ELF-1 (cell line): ENCODE measurements at regions not wholly inside any gene's neighbourhood (a gene's known extent, or its start where the extent isn't known, plus 50 kb on each side); places are given as distances from the start of the nearest gene placed in this dataset.
"Not testable (repeated sequence)": the region's sequence is repeated elsewhere in the genome, so short reads cannot be mapped to it uniquely, and the experiment has no call there.

Experiments used
- DNase-seq: peaks from one replicate; pipeline ENCODE4 v3.0.0-alpha.2; 2016; ENCODE audit warnings: low read depth, low spot score

DNA sequence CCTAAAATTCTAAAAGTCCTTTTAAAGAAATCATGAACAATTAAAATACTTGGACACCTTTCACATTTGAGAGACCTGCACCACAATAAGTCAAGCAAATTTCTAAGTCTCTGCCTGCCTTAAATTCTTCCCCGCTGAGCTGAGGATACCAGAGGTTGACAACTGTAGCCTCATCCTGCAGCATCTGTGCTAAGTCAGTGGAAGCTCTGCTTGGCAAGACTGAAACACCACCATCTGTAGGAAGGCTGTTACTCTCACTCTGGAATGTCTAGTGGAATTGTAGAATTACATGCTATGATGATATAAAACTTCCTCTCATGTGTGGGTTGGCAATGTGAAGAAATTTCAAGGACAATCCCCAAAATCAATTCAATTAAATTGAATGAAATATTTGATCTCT is 1756.5 kb downstream of the NCAM2 start:
- no peak for DNase-seq

DNA sequence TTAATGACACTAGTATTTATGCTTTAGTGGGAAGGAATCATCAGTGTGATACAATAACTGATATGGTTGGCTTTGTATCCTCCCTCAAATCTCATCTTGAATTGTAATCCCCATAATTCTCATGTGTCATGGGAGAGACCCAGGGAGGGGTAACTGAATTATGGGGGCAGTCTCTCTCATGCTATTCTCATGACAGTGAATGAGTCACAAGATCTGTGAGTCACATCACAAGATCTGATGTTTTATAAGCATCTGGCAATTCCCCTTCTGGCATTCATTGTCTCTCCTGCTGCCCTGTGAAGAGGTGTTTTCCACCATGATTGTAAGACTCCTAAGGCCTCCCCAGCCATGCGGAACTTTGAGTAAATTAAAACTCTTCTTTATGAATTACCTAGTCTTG is 1760.3 kb downstream of the NCAM2 start:
- no peak for DNase-seq

DNA sequence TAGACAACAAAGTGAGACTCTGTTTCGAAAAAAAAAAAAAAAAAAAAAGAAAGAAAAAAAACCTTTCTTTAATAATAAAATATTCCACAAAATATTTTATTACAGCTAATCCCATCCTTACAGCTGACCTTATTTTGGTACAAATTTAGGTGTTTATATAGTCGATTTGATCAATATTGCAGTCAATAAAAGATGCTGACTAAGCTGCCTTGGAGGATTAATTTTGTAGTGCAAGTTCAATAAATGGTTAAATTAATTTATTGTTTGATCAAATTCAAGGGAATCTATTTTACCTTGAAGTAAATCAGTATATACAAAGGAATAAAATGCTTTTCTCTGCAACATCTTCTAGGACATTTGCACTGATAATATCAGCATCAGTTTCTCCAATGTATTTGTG is 1764.3 kb downstream of the NCAM2 start:
- no peak for DNase-seq

GRCh38 chr21:22763442-22763841 is 1765.2 kb downstream of the NCAM2 start:
- DNase-seq, result no peak

- DNase-seq, result no peak
These were observed 1766.0 kb downstream of the NCAM2 start for GRCh38 chr21:22764222-22764621.

- no peak for DNase-seq
These were observed 1793.2 kb downstream of the NCAM2 start for GRCh38 chr21:22791376-22791775.

GRCh38 chr21:22791986-22792560 is 1793.9 kb downstream of the NCAM2 start:
- no peak for DNase-seq

DNA sequence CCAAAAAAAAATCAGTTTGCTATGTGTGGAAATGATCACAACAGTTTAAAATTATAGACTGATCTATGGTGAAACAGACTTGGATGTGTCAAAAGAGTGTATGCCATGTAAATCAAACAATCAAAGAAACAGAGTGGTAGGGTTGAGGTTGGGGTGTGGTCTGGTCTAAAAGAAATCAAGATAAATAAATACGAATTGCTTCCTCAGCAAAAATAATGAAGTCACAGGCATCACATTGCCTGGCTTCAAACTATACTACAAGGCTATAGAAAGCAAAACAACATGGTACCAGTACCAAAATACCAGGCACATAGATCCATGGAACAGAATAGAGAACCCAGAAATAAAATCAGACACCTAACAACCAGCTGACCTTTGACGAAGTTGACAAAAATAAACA is 1796.9 kb downstream of the NCAM2 start:
- DNase-seq, result no peak

- no peak for DNase-seq
These were observed 1797.4 kb downstream of the NCAM2 start for GRCh38 chr21:22795644-22796043.

DNA sequence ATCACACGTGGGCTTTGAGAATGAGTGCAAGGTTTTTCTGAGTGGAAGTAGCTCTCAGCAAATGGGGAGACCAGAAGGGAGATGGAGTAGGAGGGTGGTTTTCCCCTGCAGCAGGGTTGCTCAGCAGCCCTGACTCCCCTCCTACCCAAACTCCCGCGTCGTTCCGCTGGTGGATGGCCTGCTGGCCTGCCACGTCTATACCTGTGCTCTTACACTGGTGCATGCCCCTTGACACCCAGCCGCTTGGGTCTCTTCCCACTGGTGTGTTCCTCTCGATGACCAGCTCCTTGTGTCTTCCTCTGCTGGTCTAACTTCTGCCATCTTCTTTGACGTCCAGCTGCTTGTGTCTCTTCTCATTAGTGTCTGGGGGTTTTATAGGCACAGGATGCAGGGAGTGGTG is 1797.9 kb downstream of the NCAM2 start:
- no peak for DNase-seq

GRCh38 chr21:22804151-22804550 is 1805.9 kb downstream of the NCAM2 start:
- no peak for DNase-seq

- no peak for DNase-seq
These were observed 1808.1 kb downstream of the NCAM2 start for GRCh38 chr21:22806278-22806677.

DNA sequence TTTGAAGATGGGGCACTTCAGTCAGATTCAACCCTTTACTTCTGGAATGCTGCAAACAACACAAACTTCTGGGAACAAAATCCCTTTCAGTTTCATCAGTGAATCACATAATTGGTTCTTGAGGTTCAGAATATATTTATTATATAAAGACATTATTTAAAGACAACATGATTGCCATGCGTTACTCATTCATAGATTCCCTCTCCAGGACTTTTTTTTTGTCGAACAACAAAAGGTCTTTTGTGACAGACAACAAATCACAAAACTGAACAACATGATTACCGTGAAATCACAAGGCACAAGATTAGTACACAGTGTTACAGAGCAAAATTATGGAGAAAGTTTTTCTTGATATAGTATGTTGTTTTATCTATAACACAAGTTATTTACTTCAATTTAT is 1815.0 kb downstream of the NCAM2 start:
- DNase-seq, result no peak

- not testable (repeated sequence) for DNase-seq
These were observed 1820.7 kb downstream of the NCAM2 start for GRCh38 chr21:22818681-22819485.

GRCh38 chr21:22827422-22827821 is 1829.2 kb downstream of the NCAM2 start:
- DNase-seq, result no peak

DNA sequence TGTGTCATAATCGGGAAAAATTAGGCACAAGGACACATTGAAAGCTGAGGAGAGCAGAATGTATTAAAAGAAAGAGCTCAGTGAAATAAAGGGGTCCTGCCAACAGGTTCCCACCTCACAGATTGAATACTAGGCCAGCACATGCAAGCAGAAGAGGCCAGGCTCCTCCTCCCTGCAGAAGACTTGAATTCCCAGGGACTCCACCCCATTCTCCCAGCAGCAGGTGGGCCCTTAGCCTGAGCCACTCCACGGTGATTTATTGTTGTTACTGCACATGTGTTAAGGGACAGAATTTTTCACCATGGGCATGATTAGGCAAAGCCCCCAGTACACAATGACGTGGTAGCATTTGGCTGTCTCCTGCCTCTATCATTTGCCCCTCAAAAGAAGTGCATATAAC is 1844.7 kb downstream of the NCAM2 start:
- DNase-seq, result no peak

DNA sequence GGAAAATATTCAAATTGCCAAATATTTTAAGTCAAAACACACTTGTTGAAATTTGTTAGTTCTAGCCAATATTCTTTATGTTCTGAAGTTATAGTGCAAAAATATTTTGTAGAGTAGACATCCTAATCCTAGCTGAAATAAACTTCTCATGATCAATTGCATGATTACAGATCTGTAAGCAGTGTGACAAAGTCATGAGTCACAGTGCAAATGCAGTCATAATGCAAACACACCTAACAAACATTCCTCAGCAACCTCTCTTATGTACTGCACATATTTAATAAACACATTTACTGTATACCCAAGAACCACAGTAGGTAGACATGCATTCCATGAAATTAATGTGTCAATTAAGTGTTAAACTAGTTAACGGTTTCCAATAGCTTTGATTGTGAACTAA is 1857.4 kb downstream of the NCAM2 start:
- no peak for DNase-seq

DNA sequence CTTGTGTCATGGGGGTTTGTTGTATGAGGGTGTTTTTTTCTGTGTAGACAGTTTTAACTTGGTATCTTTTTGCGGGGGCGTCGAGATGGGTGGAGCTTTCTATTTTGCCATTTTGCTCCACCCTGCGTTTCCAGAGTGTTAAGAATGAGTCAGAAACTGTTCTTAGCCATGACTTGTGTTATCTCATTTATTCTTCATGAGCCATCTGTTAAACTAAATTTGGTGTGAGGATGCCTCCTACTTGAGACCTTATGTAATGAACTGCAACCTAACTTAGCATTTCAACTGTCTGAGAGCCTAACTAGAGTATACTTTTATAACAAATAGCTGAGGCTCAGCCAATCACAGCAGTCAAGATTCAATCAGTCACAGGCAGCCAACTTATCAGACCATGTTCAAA is 1873.5 kb downstream of the NCAM2 start:
- DNase-seq, result no peak

- DNase-seq, result no peak
These were observed 1882.4 kb downstream of the NCAM2 start for GRCh38 chr21:22880573-22880972.

GRCh38 chr21:22881131-22881530 is 1882.9 kb downstream of the NCAM2 start:
- no peak for DNase-seq

DNA sequence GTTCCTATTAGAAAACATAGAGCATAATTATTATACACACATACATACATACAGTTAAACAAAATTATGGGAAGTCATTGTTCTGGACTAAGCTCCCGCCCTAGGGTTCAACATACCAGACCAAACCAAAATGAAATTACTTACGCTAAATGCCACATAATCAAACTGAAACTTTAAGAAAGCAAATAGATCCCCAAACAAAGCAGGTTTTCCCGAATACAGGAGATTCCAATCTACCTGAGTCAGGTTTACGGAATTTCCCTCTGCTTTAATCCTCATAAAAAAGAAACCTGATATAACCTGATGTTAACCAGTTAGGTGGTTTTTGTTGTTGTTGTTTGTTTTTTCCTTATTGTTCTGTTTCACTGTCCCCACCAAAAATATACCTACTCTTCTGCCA is 1886.9 kb downstream of the NCAM2 start:
- DNase-seq, result no peak

DNA sequence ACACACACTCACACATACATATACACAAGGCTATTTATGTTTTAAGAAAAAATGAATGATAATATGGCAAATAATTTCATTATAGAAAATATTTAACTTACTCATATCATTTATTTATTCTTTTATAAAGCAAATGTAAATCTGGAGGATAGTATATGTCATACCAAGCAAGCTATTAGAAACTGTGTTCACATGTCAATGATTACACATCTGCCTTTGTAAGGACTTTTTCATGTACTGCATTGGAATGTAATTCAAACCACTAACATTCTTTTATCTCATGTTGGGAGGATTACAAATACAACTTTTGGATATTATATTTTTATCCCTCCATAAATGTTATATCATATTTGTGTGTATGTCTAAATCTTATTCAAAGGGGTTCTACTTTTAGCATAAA is 1887.4 kb downstream of the NCAM2 start:
- DNase-seq, result no peak

DNA sequence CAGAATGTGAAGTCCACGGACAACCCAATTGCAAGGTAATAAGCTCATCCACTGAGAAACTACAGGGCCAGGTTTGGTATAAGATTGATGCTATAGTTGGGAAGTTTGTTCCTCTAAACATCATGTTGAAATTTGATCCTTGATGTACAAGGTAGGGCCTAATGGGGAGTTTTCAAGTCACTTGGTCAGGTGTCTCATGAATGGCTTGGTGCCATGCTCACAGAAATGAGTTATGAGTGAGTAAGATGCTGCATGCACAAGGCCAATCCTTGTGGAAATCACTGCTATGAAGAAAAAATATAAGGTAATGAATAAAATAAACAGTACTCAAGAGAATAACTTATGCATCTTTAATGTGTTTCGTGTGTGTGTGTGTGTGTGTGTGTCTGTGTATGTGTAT is 1891.2 kb downstream of the NCAM2 start:
- DNase-seq, result no peak

GRCh38 chr21:22890656-22891055 is 1892.4 kb downstream of the NCAM2 start:
- no peak for DNase-seq
